NCI-H748 (cell line): ENCODE measurements at regions not wholly inside any gene's neighbourhood (a gene's known extent, or its start where the extent isn't known, plus 50 kb on each side); places are given as distances from the start of the nearest gene placed in this dataset.
"Not testable (repeated sequence)": the region's sequence is repeated elsewhere in the genome, so short reads cannot be mapped to it uniquely, and the experiment has no call there.

ENCODE experiments used
- DNase-seq: peaks from one replicate; lab custom pipeline; 2025; ENCODE audit not compliant: unreplicated experiment; lab: John Stamatoyannopoulos, UW

GRCh38 chr1:177648138-177648537 lies 321.7 kb downstream of the SEC16B start:
- no peak for DNase-seq

DNA sequence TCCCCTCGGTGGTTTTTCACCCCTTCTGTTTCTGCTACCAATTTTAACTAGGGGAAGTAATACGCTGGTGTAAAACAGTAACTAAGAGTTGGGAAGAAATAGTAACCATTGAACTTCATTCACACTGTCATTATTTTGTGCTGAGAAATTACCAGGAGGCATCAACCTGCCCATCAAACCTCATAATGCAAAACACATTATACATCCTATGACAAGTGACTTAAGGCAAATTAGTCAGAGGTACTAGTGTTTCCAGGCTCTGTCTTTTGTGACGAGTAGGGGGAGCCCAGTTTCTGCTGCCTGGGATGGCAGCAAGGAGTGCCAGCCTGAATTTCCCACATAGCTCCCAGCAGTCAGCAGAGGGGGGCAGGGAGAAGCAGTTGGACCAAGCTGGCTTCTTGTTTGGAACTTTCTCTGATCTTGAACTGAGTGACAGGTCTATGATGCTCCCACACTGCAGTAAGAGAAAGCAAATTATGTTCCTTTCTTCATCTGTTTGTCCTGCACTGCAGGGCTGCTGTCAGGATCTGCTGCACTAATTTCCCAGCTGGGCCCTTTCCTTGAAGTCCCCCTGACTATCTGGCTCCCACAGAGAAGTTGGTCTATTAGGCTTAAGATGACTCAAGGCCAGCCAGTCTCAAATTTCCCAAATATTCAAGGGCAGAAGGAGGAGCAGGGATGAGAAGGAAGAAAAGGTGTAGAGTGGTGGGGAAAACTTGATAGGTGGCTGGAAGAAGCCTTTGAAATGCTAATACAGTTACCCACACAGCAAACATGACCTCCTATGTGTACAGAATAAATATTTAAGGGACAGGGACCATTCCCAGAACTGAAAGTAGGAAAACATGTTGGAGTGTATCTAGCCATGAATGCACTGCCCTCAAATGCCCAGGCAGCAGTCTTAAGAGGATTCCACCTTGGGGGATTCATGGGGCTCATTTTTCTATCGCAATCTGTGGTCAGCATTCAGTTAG lies 322.8 kb downstream of the SEC16B start:
- DNase-seq = no peak

DNA sequence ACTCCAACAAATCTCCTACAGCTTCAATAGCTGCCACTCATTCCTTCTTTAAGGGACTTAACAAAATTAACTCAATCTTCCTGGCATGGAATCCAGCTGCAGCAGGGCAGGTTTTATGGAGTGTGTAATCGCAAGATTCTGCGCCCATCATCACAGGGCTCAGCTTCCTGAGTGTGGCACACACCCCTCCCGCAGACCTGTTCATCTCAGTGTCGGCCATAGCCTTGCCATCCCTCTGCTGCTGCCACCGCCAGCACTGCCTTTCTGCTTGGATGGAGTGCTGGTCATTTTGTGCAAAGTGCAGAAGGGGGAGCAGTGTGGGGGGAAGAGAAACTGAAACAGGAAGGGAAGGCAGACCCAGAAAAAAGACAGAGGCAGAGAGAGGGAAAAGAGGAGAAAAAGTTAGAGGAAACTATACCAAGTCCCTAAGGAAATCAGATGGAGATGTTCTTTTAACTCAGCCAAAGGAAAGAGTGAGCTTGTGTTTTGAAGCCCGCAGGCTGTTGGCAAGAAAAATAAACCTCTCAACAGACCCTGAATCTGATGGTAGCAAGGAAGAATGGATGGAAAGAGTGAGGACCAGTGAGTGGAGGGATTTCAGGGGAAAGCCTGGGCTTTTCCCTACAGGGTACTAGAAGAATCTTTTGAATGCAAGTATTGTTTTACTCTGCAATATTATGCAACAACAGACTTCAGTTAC lies 324.2 kb downstream of the SEC16B start:
- no peak for DNase-seq

DNA sequence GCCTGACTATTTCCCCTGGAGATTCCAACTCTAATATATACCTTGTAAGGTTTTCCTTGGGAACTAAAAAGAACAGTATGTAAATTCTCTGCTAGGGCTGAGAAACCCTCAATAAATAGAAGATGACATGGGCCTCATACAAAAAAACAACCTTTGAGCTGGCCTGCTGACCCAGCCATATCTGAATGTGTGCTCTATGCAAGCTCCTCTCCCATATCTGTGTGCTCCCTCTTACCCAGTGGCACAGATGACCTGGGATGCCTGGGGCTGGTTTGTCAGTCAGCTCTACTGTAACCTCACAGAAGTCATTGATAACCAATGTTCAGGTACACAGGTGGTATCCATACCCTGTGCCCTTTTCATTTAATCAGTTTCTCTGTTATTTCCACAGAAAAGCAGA lies 329.2 kb downstream of the SEC16B start:
- no peak for DNase-seq

DNA sequence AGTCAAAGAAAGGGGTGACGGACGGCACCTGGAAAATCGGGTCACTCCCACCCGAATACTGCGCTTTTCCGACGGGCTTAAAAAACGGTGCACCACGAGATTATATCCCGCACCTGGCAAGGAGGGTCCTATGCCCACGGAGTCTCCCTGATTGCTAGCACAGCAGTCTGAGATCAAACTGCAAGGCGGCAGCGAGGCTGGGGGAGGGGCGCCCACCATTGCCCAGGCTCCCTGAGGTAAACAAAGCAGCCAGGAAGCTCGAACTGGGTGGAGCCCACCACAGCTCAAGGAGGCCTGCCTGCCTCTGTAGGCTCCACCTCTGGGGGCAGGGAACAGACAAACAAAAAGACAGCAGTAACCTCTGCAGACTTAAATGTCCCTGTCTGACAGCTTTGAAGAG lies 335.7 kb downstream of the SEC16B start:
- DNase-seq = not testable (repeated sequence)

- DNase-seq = no peak
Observed at GRCh38 chr1:177632923-177633615, 336.8 kb downstream of the SEC16B start.

DNA sequence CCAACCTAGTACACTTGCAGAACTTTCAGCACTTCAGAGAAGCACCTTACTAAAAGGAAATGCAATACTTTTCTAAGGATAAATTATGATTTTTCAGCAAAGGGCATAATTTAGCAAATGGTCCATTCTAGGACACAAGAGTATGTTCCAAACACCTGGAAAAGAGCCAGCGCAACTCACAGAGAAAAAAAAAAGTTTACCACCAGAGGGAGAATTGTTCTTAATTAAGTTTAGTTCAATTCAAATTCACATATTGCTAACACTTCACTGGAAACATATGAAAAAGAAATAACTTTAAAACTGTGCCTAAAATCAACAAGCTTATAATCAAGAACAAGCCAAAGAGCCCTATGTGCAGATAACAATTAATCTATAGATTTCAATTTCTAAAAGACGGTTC lies 338.1 kb downstream of the SEC16B start:
- no peak for DNase-seq

DNA sequence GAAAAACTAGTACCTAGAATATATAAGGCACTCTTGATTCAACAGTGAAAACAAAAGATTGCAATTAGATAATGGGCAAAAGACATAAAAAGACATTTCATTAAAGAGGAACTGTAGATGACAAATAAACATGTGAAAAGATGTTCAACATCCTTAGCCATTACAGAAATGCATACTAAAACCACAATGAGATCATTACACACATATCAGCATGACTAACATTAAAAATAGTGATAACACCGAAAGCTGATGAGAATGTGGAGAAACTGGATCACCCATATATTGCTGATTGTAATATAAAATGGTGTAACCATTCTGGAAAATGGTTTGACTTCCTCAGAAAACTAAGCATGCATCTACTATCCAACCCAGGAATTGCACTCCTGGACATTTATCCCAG lies 340.3 kb downstream of the SEC16B start:
- DNase-seq = no peak

GRCh38 chr1:177627148-177627910 lies 342.5 kb downstream of the SEC16B start:
- no peak for DNase-seq

DNA sequence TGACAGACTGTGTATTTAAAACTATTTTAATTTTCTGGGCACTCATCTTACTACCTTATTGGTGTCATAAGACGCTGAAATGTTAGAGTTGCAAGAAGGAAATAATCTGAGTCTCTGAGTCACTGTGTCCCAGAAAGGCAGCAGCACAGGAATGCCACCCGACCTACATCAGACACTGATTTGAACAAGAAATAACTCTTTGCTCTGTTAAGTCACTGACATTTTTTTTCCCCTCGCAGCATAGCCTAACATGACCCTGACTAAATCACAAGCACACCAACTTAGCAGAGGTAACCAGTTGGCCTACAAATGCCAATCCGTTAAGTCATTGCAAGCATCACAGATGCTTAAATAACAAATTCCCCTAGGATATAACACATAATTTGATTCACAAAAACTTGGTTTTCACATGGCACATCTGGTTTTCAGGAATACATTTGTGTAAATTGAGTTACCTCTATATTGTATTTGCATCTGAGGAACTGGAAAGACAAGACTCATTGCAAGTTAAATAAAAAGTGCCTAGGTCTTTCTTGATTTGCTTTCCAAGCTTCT lies 349.1 kb downstream of the SEC16B start:
- no peak for DNase-seq

GRCh38 chr1:177615251-177615650 lies 354.6 kb downstream of the SEC16B start:
- peak; percentile 13 for DNase-seq

GRCh38 chr1:177611402-177611801 lies 358.5 kb downstream of the SEC16B start:
- no peak for DNase-seq

GRCh38 chr1:177609953-177610352 lies 359.9 kb downstream of the SEC16B start:
- no peak for DNase-seq

DNA sequence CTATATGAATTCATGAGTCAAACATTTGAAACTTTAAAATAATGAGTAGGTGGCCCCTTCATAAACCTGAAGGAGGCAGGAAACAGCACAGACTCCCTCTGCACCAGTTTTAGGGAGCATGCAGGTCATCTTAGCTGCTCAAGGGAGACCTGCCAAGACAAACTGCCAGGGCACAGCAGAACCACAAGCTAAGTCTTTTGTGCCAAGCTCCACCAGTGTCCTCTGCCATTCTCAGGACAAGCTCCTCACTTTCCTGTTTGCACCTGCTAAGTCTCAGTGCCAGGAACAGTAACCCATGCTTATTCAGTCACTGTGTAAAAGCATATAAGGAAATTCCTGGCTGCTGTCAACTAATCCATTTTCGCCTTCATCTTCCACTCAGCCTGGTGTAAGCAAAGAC lies 368.9 kb downstream of the SEC16B start:
- no peak for DNase-seq

DNA sequence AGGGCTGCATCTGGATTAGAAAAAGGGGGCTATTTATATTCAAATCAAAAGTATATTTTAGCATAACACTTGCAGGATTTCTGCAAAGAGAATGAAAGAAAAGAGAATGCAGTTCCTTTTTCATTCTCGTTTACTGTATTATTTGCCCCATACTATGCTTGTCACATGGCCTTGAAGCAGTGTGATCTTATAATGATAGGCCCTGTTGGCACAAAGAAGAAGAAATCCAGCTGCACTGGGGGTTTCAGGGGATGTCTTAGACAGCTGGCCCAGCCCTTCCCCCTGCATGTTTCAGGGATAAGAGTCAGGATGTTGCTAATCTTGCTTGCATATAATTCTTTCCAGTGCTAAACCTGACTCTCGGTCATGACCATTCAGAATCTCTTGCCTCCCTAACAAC lies 369.5 kb downstream of the SEC16B start:
- no peak for DNase-seq

DNA sequence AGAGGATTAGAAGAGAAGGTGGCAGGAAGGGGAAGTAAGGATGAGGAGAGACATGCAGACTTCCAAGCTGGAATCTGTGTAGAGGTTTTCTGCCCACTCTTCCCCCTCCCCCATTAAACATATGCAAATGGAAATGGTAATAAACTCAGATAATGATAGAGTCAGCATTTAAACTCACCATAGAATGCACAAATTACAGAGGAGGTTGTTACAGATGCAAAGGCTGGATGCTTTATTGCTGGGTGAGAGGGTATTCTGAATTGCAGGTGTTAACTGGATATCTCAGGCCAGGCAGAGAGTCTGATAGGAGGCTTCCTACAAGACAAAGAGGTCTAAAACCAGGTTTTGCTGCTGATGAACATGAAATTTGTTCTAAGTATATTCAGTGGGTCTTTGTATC lies 372.5 kb downstream of the SEC16B start:
- no peak for DNase-seq

- DNase-seq = no peak
Observed at GRCh38 chr1:177596485-177596884, 373.4 kb downstream of the SEC16B start.

DNA sequence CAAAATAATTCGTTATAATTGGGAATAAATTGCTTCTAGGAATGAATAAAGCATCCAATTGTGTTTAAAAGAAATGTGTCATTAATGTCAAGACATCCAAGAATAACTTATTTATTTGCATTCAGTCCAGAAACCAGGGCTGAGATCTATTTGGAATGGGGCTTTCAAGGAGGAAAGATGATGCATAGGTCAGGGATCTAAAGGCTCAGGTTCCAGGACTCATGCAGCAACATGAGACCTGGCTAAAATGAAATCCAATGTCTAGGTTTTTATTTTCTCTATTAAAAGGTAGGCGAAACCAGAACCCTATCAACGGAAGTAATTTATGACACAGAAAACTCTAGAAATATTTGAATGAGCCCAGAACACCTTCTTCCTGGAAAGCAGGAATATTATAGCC lies 376.8 kb downstream of the SEC16B start:
- no peak for DNase-seq

DNA sequence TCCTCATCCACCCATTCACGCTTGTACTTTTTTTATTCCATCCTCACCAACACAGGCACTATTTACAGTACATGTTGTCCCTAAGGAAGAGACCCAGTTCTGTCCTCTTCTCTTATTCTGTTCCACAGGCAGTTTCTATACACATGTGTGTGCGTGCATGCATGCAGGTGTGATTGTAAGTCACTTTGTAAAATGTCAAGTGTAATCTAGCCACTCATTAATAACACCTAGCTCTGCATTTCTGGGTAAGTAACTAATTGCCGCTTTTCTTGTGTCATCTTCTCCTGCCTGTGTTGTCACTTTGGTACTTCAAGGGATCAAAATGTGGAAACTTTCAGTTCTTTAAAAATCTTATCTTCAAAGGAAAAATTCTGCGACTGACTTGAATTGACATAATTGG lies 377.2 kb downstream of the SEC16B start:
- DNase-seq = no peak

- DNase-seq = no peak
Observed at GRCh38 chr1:177591155-177591554, 378.7 kb downstream of the SEC16B start.

GRCh38 chr1:177589166-177589565 lies 380.7 kb downstream of the SEC16B start:
- peak; percentile 71 for DNase-seq
